NCI-H2081 (cell line): ENCODE measurements at regions not wholly inside any gene's neighbourhood (a gene's known extent, or its start where the extent isn't known, plus 50 kb on each side); places are given as distances from the start of the nearest gene placed in this dataset.

Experiments
- DNase-seq, 2 experiments: peaks; one replicate each; lab custom pipeline; 2025; lab: John Stamatoyannopoulos, UW

DNA sequence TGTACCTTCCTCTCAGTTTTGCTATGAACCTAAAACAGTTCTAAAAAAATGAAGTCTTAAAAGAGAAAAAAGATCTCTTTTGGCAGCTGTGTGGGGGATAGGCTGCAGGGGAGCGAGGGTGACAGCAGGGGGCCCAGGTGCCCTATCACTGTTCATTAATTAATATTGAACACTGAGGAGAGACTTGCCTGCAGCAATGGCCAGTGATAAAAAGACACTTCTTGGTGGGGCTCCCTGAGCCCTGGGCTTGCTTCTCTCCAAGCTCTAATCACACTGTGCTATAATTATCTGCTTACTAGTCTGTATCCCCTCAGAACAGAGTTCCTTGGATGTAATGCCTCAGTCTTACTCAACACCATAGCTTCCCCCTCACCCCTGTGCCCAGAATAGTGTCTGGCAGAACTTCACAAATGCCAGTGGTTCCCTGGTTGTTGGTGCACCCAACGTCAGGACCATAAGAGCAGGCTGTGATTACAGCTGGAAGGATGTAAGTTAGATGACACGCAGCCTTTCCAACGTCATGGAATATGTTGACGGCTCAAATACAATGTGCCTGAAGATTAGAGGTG, 52.0 kb upstream of the IRX6 start:
- DNase-seq = no peak

GRCh38 chr16:55272744-55273143, 51.3 kb upstream of the IRX6 start:
- no peak for DNase-seq

GRCh38 chr16:55273356-55273755, 50.6 kb upstream of the IRX6 start:
- no peak for DNase-seq

DNA sequence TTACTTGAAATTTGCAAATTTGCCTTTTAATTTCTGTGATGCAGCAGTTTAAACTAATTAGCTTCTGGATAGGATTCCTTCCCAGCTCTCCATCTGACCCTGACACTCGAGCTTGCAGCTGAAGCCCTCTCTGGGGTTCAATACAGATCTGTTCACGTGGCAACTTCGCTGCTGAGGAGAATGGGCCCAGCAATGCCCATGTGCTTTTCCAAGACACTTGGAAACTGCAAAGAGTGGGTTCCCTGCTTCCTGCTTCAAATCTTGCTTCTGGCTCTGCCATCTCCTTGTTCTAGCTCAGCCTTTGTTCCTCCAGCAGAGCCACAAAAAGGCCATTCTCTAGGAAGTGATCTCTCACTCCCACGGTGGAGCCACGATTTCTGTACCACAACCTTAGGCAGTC, 50.0 kb upstream of the IRX6 start:
- DNase-seq = no peak
